ENCODE measurements at regions not wholly inside any gene's neighbourhood (a gene's known extent, or its start where the extent isn't known, plus 50 kb on each side); places are given as distances from the start of the nearest gene placed in this dataset.
"Not testable (repeated sequence)": the region's sequence is repeated elsewhere in the genome, so short reads cannot be mapped to it uniquely, and the experiment has no call there.

- DNase-seq (ENCODE audit: low read depth in 4 of 4, low spot score in 3 of 4), result no peak
Observed at GRCh38 chr2:64792995-64793639, 139.4 kb upstream of the SERTAD2 start.

- DNase-seq (ENCODE audit: low read depth in 4 of 4, low spot score in 3 of 4), result no peak
Observed at GRCh38 chr2:64793701-64794100, 140.0 kb upstream of the SERTAD2 start.

- no peak for DNase-seq (ENCODE audit: low read depth in 4 of 4, low spot score in 3 of 4)
Observed at GRCh38 chr2:64794426-64794995, 140.8 kb upstream of the SERTAD2 start.

DNA sequence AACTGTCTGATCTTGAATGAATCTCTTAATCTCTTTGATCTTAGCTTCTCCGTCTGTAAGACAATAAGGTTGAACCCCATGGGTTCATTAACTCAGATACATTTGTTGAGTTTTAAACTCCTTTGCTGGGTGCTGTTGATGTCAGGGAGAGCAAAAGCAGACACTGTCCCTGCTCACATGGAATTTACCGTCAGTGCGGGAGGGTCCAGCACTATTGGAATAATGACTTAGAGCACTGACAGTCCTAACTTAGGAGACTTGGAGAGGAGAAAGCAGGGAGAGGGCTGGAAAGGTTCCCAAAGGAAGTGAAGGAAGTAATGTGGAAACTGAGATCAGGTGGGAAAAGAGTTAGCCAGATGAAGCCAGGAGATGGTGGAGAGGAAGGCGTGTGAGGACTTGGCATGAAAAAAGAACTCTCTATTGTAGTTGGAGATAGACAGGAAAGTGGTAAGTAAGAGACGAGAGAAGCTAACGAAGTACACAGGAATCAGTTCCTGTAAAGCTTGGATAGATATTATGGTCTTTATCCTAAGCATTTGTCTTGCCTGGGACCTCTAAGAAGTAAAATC, 141.4 kb upstream of the SERTAD2 start:
- no peak for DNase-seq (ENCODE audit: low read depth in 4 of 4, low spot score in 3 of 4)

DNA sequence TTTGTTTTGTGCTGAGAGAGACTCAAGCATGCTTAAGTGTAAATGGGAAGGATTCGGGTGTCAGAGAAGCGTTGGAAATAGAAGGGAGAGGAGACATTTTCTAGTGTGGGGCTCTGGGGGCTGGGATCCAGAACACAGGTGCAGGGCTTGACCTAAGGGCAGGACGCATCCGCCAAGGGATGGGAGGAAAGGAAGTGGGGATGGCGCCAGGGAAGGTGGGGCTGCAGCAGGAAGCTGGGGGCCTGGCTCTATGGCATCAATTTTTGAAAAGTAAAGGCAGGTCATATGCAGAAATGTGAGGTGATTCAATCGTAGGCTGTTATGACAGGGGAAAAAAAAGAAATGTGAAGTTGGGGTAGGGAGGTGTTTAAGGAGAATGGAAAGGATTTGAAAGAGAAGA, 143.2 kb upstream of the SERTAD2 start:
- DNase-seq (ENCODE audit: low read depth in 4 of 4, low spot score in 3 of 4), result no peak

DNA sequence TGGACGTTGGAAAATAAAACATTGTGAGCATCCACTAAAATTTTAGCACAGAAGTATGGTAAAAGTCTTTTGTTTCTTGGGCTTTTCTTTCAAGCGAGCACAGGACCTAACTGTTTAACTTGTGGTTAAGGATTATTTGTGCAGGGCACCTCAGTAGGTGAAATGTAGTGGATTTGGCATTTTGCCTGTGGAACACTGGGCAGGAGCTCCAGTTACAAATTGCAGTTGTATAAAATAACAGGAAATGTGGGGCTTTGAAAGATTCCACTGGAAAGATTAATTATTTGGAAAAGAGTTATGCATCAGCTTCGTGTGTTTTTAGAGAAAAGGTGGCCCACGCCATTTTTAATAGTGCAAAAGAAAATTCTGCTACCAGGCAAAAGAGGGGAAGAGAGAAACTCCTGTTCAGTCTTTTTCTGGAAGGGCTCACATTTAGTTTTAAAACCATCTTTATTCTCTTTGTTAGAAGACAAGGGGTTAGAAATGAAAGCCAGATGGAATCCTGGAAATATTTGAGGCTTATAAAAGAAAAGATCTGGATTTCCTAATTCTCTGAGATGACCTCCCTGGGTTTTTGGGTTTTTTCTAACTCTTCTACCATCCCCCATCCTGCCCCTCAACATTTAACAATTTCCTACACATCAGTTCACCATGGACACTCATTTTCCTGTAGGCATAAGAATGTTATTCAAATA, 144.3 kb upstream of the SERTAD2 start:
- DNase-seq (ENCODE audit: low read depth in 4 of 4, low spot score in 3 of 4), result peak in 3 of 4 donors; percentile 13 to 28 (median 22)

DNA sequence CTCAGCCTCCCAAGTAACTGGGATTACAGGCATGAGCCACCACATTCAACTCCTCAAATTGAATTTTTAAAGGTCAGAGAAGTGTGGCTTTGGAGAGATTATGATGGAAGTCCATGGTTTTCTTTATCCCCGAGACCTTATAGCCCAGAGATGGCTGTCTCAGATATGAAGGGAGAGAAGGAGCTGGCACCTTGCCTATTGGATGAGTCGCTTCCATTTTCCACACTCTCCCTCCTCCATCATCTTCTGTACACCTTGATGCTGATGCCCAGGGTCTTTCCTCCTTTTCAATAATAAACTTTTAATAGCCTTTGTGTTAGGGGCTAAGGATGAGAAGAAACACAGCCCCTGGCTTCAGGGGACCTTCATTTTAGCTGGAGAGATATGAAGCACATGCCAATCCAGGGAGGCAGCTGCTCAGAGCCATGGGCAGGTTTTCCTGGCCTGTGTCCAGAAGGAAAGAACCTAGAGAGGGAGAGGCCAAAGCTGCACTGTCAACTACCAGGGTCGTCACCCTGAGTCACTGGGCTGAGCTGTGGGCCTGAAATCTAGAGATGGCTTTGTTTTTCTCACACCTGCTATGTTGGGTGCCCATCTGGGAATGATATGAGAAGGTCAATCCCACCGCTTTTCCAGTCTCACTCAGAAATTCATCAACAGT, 146.0 kb upstream of the SERTAD2 start:
- DNase-seq (ENCODE audit: low read depth in 4 of 4, low spot score in 3 of 4), result no peak

DNA sequence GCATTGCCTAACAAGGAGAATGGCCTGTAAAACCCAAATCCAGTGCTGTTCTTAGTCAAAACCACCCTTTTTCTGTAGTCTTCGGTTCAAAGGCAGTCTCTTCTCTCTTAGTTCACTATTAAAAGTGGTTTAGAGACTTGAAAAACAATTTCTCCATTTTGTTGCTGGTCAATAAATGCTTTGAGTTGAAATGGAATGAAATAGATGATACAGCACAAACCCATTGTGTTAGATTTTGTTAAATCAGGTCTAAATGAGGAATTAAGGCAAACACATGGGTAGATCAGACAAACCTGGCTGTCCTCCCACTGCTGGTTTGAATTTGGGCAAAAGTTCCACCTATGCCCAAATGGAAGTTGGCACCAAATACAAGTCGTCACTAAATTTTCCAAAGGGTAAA, 150.1 kb upstream of the SERTAD2 start:
- no peak for DNase-seq (ENCODE audit: low read depth in 4 of 4, low spot score in 3 of 4)

- no peak for DNase-seq (ENCODE audit: low read depth in 4 of 4, low spot score in 3 of 4)
Observed at GRCh38 chr2:64804651-64805050, 150.9 kb upstream of the SERTAD2 start.

- no peak for DNase-seq (ENCODE audit: low read depth in 4 of 4, low spot score in 3 of 4)
Observed at GRCh38 chr2:64807417-64807816, 153.7 kb upstream of the SERTAD2 start.

DNA sequence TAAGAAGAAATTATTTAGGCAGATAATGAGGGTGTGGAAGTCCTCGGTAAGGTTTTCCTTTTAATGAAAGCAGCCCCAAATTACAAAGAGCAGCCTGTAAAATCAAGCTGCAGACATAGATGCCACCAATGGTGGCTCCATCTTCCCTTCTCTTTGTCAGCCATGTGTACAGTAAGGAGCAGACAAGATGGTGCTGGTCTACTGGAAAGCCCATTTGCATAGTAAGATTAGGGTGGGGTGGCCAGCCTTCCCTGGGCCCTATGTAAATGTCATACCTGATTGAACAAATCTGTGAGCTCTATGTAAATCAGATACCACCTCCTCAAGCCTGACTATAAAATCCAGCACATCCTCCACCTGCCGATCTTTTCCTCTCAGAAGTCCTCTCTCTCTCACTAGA, 154.4 kb upstream of the SERTAD2 start:
- DNase-seq (ENCODE audit: low read depth in 4 of 4, low spot score in 3 of 4), result no peak

- DNase-seq (ENCODE audit: low read depth in 4 of 4, low spot score in 3 of 4), result no peak
Observed at GRCh38 chr2:64808754-64809153, 155.0 kb upstream of the SERTAD2 start.

GRCh38 chr2:64809216-64809615, 155.5 kb upstream of the SERTAD2 start:
- DNase-seq (ENCODE audit: low read depth in 4 of 4, low spot score in 3 of 4), result no peak

GRCh38 chr2:64812285-64812684, 158.6 kb upstream of the SERTAD2 start:
- DNase-seq (ENCODE audit: low read depth in 4 of 4, low spot score in 3 of 4), result no peak

DNA sequence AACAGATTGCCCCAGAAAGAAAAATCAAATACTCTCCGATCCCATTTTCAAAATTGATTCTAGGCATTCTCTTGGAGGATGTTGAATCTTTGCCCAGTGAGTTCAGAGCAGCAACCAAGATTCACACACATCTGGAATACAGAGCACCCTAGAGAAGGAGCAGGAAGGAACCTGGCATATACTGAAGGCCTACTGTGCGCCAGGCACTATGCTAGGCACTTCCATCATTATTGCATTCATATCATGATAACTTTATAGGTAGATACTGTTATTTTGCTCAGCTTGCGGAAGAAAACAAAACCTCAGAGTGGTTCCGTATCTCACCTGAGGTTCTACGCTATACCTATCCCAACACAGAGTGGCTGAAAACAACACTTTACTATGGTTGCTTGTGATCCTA, 160.3 kb upstream of the SERTAD2 start:
- DNase-seq (ENCODE audit: low read depth in 4 of 4, low spot score in 3 of 4), result no peak

- DNase-seq (ENCODE audit: low read depth in 4 of 4, low spot score in 3 of 4), result not testable (repeated sequence)
Observed at GRCh38 chr2:64816526-64816925, 162.8 kb upstream of the SERTAD2 start.

DNA sequence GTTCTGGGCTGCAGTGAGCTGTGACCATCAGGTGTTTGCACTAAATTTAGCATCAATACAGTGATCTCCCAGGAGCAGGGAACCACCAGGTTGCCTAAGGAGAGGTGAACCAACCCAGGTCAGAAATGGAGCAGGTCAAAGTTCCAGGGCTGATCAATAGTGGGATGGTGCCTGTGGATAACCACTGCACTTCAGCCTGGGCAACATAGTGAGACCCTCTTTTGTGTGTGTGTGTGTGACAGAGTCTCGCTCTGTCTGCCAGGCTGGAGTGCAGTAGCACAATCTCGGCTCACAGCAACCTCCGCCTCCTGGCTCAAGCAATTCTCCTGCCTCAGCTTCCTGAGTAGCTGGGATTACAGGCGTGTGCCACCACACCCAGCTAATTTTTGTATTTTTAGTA, 163.7 kb upstream of the SERTAD2 start:
- no peak for DNase-seq (ENCODE audit: low read depth in 4 of 4, low spot score in 3 of 4)

- DNase-seq (ENCODE audit: low read depth in 4 of 4, low spot score in 3 of 4), result no peak
Observed at GRCh38 chr2:64818664-64819060, 164.9 kb upstream of the SERTAD2 start.

- DNase-seq (ENCODE audit: low read depth in 4 of 4, low spot score in 3 of 4), result no peak
Observed at GRCh38 chr2:64819361-64819760, 165.6 kb upstream of the SERTAD2 start.

- no peak for DNase-seq (ENCODE audit: low read depth in 4 of 4, low spot score in 3 of 4)
Observed at GRCh38 chr2:64819774-64820688, 166.3 kb upstream of the SERTAD2 start.

All from right renal pelvis (tissue), 4 donors.